Middle frontal gyrus (tissue), 1 donor: ENCODE measurements at regions not wholly inside any gene's neighbourhood (a gene's known extent, or its start where the extent isn't known, plus 50 kb on each side); places are given as distances from the start of the nearest gene placed in this dataset.
"Not testable (repeated sequence)": the region's sequence is repeated elsewhere in the genome, so short reads cannot be mapped to it uniquely, and the experiment has no call there.

Experiments used
- DNase-seq: peaks from one replicate; pipeline ENCODE4 v3.0.0-alpha.2; 2015; ENCODE audit warnings: low spot score; ENCODE audit errors: extremely low spot score

GRCh38 chr3:144810160-144810559 is 838.5 kb downstream of the DIPK2A start:
- DNase-seq, result no peak

GRCh38 chr3:144815655-144816054 is 844.0 kb downstream of the DIPK2A start:
- no peak for DNase-seq

- no peak for DNase-seq
Measured at GRCh38 chr3:144816323-144816722, 844.7 kb downstream of the DIPK2A start.

GRCh38 chr3:144818973-144819372 is 847.4 kb downstream of the DIPK2A start:
- no peak for DNase-seq

- not testable (repeated sequence) for DNase-seq
Measured at GRCh38 chr3:144820232-144820631, 848.6 kb downstream of the DIPK2A start.

- no peak for DNase-seq
Measured at GRCh38 chr3:144820726-144821125, 849.1 kb downstream of the DIPK2A start.

- no peak for DNase-seq
Measured at GRCh38 chr3:144821583-144821982, 850.0 kb downstream of the DIPK2A start.

DNA sequence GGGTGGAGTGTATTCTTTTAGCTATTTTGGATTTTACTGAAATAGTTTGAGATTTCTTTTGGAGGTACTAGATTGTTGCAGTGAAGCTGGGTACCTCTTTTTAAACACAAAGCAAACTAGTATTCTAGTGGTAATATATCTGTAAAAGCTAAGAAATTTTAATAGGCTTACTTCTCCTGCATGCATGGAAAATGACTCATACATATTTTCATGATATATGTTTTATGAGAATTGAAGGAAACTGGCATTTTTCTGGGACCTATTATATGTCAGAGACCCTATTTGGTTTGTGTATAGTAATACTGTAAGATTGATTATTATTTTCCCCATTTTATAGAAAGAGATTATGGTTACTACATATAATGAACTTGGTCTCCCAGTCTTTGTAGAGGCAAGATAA is 851.0 kb downstream of the DIPK2A start:
- DNase-seq, result no peak

GRCh38 chr3:144831955-144832716 is 860.5 kb downstream of the DIPK2A start:
- DNase-seq, result no peak

DNA sequence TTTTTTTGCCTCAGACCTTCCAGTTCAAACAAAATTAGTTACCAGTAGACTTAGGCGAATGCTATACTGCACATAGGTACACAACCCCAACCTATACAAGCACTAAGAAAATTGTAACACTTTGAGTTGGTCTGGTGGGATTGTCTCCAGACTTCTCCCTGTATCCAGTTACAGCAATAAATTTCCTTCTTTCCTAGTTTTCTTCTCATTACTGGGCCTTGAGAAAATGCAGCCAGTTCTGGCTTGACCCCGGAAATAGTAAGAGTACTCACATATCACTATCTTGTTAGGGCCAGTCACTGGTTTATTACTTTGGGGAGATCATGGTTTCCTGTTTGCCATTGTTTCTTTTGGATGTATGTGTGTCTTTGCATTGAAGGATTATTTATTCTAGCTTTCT is 868.4 kb downstream of the DIPK2A start:
- no peak for DNase-seq

DNA sequence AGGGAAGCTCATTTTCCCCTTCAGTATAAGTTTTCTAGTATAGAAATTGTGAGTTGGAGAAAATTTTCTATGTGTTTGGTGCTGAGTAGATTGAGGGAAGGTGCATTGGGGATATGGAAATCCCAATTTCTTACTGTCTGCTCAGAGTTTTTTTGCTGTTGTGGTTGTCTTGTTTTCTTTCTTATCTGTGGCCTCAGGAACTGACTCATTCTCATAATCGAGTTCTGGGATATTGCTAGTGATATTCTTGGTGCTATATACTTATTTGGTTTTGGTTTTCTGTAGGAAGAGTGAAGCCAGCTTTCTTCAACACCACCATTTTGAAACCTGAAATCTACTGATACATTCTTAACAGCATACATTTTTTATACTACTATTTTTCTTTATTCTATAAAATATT is 869.2 kb downstream of the DIPK2A start:
- DNase-seq, result no peak

GRCh38 chr3:144843099-144843498 is 871.5 kb downstream of the DIPK2A start:
- DNase-seq, result no peak

GRCh38 chr3:144852999-144853398 is 881.4 kb downstream of the DIPK2A start:
- no peak for DNase-seq

GRCh38 chr3:144854020-144854419 is 882.4 kb downstream of the DIPK2A start:
- not testable (repeated sequence) for DNase-seq

GRCh38 chr3:144859161-144859560 is 887.5 kb downstream of the DIPK2A start:
- DNase-seq, result no peak

- no peak for DNase-seq
Measured at GRCh38 chr3:144864646-144865045, 893.0 kb downstream of the DIPK2A start.

DNA sequence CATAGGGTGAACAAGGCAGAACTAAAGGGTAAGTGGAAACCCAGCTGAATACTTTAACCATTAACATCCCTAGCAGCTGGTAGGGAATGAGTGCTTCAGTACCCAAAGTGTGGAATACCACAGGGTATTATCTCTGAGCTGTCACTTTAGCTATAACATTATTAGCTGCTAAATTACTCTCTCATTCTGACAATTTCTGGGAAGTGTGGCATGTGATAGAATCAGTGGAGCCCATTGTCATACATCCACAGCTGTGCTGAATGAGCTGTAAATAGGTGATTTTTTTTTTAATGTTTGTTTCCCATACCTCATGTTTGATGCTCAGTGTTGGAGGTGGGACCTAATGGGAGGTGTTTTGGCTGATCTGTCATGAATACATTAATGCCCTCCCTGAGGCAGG is 894.3 kb downstream of the DIPK2A start:
- DNase-seq, result no peak

DNA sequence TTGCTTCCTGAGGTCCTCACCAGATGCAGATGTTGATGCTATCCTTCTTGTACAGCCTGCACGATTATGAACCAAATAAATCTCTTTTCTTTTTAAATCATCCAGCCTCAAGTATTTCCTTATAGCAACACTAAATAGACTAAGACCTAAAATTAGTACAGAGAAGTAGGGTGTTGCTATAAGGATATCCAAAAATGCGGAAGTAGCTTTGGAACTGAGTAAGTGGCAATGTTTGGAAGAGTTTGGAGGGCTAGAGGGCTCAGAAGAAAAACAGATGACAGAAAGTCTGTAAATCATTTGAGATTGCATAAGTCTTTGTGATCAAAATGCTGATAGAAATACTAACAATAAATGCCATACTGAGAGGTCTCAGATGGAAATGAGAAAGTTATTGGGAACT is 894.9 kb downstream of the DIPK2A start:
- no peak for DNase-seq

DNA sequence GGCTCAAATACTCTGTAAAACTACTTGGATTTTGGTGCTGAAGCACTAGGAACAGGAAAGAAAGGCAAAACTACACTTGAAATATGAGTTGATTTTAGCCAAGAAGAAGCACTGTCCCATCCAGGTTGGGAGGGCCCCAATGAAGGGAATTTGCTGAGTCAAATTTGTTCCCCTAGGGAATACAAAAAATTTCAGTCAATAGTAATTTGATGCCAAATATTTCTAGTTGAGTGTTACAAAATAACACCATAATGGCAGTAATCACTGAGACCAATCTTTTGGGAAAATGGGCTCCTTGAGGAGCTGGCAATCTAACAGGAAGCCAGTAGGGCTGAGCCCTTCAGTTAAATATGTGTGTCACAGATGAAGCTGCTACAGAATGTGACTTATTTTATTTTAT is 896.9 kb downstream of the DIPK2A start:
- no peak for DNase-seq

DNA sequence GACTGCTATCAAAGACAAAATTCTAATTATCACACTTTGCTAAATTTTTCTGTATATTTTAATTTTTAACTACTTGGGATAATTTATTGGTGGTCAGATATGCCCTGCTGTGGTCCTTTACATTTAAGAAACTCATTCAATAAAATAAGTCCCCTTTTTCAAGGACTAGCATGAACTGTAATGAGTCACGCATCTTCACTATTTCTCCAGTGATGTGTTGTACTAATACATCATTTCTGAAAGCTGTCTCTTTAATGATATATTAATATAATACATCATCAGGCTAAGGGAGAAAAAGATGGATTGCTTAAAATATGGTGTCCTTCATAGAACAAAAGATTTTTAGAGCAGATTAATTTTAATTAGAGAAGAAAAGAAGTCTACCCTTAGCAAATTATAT is 901.4 kb downstream of the DIPK2A start:
- no peak for DNase-seq

GRCh38 chr3:144875211-144875610 is 903.6 kb downstream of the DIPK2A start:
- DNase-seq, result no peak

GRCh38 chr3:144877356-144877755 is 905.7 kb downstream of the DIPK2A start:
- DNase-seq, result no peak

DNA sequence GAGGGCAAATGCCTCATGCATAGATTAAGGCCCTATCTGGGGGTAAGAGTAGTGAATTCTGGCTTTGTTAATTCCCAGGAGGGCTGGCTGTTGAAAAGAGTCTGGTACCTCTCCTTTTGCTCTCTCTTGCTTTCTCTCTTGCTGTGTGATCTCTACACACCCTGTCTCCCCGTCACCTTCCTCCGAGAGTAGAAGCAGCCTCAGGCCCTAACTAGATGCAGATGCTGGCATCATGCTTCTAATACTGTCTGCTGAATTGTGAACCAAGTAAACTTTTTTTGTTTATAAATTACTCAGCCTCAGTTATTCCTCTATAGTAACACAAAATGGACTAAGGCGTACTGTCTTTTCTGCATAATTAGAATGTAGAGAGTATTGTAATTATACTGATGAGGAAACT is 908.1 kb downstream of the DIPK2A start:
- DNase-seq, result no peak

- DNase-seq, result no peak
Measured at GRCh38 chr3:144893980-144894379, 922.4 kb downstream of the DIPK2A start.
